NCI-H2196 treated with DMSO at 0.1 percent for 48 hours (cell line): ENCODE measurements at regions not wholly inside any gene's neighbourhood (a gene's known extent, or its start where the extent isn't known, plus 50 kb on each side); places are given as distances from the start of the nearest gene placed in this dataset.
"Not testable (repeated sequence)": the region's sequence is repeated elsewhere in the genome, so short reads cannot be mapped to it uniquely, and the experiment has no call there.

ENCODE experiments used
- DNase-seq: peaks from one replicate; lab custom pipeline; 2025; ENCODE audit not compliant: unreplicated experiment; lab: John Stamatoyannopoulos, UW

GRCh38 chr1:229119876-229120275 is 151.0 kb upstream of the RAB4A start:
- DNase-seq = no peak

- no peak for DNase-seq
These were observed 149.0 kb upstream of the RAB4A start for GRCh38 chr1:229121845-229122436.

GRCh38 chr1:229122606-229123005 is 148.3 kb upstream of the RAB4A start:
- DNase-seq = no peak

- no peak for DNase-seq
These were observed 146.8 kb upstream of the RAB4A start for GRCh38 chr1:229124116-229124515.

GRCh38 chr1:229124520-229125124 is 146.3 kb upstream of the RAB4A start:
- no peak for DNase-seq

- no peak for DNase-seq
These were observed 143.6 kb upstream of the RAB4A start for GRCh38 chr1:229127301-229127700.

- no peak for DNase-seq
These were observed 142.8 kb upstream of the RAB4A start for GRCh38 chr1:229128066-229128608.

- no peak for DNase-seq
These were observed 141.4 kb upstream of the RAB4A start for GRCh38 chr1:229129301-229130027.

- no peak for DNase-seq
These were observed 140.8 kb upstream of the RAB4A start for GRCh38 chr1:229130028-229130668.

- no peak for DNase-seq
These were observed 139.4 kb upstream of the RAB4A start for GRCh38 chr1:229131243-229132105.

GRCh38 chr1:229132106-229132443 is 138.8 kb upstream of the RAB4A start:
- no peak for DNase-seq

- DNase-seq = no peak
These were observed 138.2 kb upstream of the RAB4A start for GRCh38 chr1:229132706-229133105.

GRCh38 chr1:229133151-229133550 is 137.8 kb upstream of the RAB4A start:
- DNase-seq = no peak

- no peak for DNase-seq
These were observed 137.1 kb upstream of the RAB4A start for GRCh38 chr1:229133811-229134210.

GRCh38 chr1:229134381-229135217 is 136.3 kb upstream of the RAB4A start:
- not testable (repeated sequence) for DNase-seq

GRCh38 chr1:229135773-229136172 is 135.1 kb upstream of the RAB4A start:
- DNase-seq = no peak

- DNase-seq = no peak
These were observed 134.1 kb upstream of the RAB4A start for GRCh38 chr1:229136822-229137221.

- DNase-seq = no peak
These were observed 133.6 kb upstream of the RAB4A start for GRCh38 chr1:229137271-229137670.

GRCh38 chr1:229138058-229138457 is 132.9 kb upstream of the RAB4A start:
- DNase-seq = no peak
